ENCODE measurements at regions not wholly inside any gene's neighbourhood (a gene's known extent, or its start where the extent isn't known, plus 50 kb on each side); places are given as distances from the start of the nearest gene placed in this dataset.

DNA sequence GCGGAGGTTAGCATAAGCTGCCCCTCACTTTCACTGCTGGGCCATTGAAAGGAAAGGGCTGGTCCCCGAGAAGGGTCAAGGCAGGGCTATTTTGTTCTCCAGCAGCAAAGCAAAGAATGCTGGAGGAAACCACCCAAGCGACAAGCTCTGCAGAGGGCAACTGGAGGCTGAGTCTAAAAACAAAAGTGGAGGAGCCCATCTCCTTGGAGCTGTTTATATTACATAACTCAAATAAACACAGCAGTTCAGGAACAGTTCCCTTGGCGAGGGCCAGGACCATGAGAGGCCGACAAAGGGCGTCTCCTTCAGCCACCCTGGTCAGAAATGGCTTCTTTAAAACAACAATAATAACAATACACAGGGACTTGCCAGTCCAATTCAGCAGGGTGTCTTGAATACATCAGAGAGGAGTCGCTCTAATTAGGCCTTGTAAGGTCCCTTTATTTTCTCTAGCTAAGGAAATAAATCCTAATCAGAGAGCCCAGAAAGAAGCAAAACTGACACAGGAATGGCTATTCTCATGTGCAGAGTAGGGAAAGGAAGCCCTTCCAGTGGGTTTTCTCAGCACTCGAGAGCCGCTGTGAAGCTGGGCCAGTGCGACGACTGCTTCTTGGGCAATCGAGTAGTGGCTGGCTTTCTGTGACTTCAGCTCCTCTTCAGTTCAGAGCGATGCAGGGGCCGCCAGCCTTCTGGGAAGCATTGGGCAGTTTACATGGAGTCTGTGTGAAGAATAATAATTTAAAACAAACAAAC is 57.0 kb upstream of the TARBP1 start:
- DNase-seq, result no peak

- DNase-seq, result no peak
These were observed 56.2 kb upstream of the TARBP1 start for GRCh38 chr1:234535218-234535617.

GRCh38 chr1:234533975-234534876 is 55.2 kb upstream of the TARBP1 start:
- no peak for DNase-seq

- DNase-seq, result no peak
These were observed 54.3 kb upstream of the TARBP1 start for GRCh38 chr1:234533034-234533891.

GRCh38 chr1:234532503-234532922 is 53.5 kb upstream of the TARBP1 start:
- no peak for DNase-seq

GRCh38 chr1:234531151-234531635 is 52.2 kb upstream of the TARBP1 start:
- DNase-seq, result no peak

- no peak for DNase-seq
These were observed 51.7 kb upstream of the TARBP1 start for GRCh38 chr1:234530672-234531071.

GRCh38 chr1:234529950-234530237 is 50.9 kb upstream of the TARBP1 start:
- no peak for DNase-seq

- no peak for DNase-seq
These were observed 50.3 kb upstream of the TARBP1 start for GRCh38 chr1:234529095-234529949.
